Endothelial cell of hepatic sinusoid (primary cell): ENCODE measurements at regions not wholly inside any gene's neighbourhood (a gene's known extent, or its start where the extent isn't known, plus 50 kb on each side); places are given as distances from the start of the nearest gene placed in this dataset.
"Not testable (repeated sequence)": the region's sequence is repeated elsewhere in the genome, so short reads cannot be mapped to it uniquely, and the experiment has no call there.

Source experiments
- in situ Hi-C: cut with HindIII; loops from 2 replicates; pipeline ENCODE4 v1.10.0; 2017; ENCODE audit warnings: low sequenced_read_pairs

DNA sequence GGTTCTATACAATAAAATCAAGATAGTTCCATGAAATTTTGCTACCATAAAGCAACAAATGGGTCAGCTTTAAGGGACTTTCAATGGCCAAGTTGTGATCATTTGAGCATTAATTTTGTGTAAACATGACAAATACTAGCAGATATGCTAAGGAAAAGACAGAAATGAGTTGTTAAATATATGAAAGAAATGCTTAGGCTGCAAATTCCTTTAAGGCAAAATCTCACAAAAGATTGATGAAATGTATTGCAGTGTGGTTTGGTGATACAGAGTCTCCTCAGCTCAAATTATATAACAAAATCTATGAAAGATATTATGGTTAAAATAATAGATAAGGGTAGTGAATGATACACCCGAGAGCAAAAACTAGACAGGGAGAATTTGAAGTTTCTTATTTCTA is 377.2 kb downstream of the RAP2B start:
- in situ Hi-C loops: no loop called here

DNA sequence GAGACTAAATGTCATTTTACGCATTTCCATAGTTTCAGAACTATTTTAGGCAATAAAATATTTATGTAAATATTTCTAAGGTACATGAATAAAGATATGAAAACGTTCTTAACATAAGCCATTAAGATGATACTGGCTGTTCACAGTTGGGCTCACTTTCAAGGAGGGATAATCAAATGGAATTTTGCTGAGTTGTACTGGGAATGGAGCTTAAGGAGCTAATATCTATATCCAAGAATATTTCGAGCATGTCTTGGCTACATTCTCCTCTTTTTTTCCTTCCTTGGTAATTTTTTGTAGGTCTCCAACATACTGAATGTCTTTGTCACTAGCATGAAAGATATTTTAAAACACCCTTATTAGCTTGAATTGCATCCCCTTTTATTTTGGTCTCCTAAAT is 383.4 kb downstream of the RAP2B start:
- in situ Hi-C loops: no loop called here

DNA sequence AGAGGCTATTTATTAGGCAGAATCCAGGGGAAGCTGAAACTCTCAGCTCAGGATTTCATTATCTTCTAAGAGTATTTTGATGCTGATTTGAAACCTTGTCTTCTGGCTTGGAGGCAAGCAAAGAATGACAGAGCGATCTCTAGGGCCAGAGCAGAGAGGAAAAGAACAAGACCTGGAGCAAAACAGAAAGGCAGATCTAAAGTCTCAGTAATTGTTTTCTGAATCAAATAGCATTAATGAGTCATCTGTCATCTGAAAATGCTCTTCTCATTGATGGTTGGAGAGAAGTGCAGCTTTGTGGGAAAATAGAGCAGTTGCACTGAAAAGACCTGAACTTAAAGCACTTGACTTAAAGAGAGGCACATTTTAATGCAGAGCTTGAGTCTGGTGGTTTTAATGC is 385.9 kb downstream of the RAP2B start:
- in situ Hi-C loops: no loop called here

DNA sequence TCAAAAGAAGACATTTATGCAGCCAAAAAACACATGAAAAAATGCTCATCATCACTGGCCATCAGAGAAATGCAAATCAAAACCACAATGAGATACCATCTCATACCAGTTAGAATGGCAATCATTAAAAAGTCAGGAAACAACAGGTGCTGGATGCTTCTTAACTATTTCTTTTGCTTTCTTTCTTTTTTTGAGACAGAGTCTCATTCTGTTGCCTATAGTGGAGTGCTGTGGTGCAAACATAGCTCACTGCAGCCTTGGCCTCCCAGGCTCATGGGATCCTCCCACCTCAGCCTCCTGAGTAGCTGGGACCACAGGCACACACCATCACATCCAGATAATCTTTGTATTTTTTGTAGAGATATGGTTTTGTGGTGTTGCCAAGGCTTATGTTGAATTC is 387.7 kb downstream of the RAP2B start:
- in situ Hi-C loops: not testable (repeated sequence)

DNA sequence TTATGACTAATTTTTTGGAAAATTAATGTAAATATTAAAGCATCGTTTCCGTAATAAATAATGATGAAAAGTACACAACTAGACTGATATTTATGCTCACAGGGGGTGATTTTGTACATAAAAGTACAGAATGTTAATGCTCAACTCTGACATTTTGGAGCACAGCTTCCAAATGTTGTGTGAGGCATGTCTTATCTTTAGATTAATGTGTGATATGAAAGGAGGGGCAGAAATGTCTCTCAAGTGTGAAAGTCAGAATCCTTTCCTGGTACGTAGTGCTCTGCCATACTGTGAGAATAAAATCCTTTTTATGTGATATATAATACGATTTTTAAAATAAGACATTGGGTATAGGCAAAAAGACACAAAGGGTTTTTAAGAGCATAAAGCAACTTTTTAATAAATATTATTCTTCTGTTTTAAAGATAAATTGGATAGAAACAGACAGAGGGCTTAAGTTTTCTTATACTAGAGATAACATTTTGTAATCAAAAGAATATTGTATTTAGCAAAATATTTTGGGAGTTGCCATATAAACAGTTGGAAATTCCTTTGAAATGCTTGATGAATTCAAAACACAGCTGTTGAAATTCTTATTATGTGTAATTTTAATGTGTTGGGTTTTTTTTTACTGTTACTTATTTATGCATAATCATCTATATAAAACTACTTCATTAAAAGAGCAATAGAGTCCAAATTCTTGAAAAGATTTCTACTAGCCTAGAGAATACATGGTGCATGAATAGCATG is 389.7 kb downstream of the RAP2B start:
- in situ Hi-C loops: no loop called here

DNA sequence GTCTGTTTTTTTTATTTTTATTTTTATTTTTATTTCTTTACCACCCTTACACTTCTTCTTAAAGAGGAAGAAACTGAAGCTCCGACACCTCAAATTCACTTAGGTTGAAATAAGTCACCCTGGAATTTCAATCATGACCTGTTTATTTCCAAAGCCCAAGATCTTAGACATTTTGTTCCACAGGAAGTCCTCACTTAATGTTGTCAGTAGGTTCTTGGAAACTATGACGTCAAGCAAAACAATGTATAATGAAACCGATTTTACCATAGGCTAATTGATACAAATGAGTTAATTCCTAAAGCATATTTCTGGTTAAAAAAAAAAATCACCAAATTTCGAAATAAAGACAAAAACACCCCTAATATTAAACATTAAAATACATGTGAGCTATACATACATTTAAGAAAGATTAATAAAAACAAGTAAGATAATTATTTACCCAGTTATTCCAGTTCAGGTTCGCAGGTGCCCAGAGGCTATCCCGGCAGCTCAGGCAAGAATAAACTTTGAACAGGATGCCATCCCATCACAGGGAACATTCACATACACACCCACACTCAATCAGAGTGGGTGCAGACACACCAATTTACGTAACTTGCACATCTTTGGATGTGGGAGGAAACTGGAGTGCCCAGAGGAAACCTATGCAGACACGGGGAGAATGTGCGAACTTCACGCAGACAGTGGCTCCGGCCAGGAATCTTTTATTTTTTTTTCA is 391.0 kb downstream of the RAP2B start:
- in situ Hi-C loops: no loop called here

DNA sequence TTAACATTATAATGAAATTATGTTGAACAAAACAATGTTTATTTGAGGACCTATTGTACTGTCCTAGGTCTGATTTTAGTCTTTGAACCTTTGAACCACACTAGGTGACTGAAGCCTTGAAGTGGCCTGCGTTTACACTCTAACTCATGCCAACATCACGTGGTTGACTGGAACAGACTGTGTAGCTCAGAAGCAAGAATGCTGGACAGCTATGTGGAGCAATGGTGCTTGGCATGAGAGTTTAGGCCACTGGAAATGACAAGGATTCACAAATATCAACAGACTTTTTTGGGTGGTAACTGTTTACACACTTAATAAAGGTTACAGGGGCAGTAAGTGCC is 391.5 kb downstream of the RAP2B start:
- in situ Hi-C loops: no loop called here

DNA sequence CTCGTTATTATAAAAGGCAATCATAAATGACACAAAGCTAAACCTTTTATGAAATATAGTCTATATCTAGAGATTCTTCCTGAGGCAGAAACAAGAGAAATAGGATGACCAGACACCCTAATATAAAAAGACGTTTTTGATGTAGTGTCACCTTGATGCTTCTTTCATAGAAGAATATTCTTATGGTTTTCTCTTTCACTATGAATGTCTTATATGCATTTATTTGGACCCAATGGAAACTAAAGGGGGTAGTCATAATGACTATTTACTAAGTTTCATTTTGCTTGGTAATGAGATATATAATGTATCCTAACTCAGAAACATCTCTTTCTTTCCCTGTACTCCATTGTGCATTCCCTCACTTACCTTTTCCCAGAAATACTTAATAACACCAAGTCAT is 393.9 kb downstream of the RAP2B start:
- in situ Hi-C loops: no loop called here

DNA sequence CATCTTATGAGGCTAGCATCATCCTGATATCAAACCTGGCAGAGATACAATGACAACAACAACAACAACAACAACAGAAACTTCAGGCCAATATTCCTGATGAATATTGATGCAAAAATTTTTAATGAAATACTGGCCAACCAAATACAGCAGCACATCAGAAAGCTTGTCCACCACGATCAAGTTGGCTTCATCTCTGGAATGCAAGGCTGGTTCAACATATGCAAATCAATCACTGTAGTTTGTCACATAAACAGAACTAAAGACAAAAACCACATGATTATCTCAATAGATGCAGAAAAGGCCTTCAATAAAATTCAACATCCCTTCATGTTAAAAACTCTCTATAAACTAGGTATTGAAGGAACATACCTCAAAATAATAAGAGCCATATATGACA is 397.3 kb downstream of the RAP2B start:
- in situ Hi-C loops: not testable (repeated sequence)

DNA sequence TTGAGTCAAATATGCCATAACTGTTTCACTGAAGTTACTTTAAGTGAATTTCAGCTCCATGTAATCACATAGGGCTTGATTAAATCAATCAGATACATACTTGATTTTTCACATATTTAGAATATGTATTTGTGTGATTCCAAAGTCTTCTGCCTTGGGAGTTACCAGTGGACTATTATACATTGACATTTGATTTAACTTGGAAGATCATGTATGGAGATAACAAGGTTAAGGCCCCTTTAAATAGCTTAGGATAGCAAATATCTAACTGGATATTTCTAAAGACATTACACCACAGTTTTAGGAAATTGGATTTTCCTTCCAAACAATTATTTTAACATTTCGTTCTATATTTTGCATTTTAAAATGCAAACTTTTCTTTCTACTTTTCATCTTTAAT is 405.0 kb downstream of the RAP2B start:
- in situ Hi-C loops: no loop called here

DNA sequence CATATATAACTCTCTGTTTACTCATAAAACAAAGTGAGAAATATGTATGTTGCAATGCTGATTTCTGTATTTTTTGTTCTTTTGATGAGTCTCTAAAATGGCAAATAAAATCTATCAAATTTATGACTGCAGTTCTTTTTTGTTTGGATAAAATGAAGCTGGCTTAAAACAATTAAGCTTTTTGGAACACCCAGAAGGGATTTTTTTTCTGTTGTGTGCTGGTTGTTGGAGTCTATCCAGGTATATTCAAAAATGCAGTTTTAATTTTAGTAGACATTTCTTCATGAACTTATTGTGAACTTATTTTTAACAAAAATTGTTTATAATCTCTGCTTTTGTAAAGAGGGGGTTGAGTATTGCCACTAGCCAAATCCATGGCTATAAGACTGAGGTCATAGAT is 405.5 kb downstream of the RAP2B start:
- in situ Hi-C loops: no loop called here

DNA sequence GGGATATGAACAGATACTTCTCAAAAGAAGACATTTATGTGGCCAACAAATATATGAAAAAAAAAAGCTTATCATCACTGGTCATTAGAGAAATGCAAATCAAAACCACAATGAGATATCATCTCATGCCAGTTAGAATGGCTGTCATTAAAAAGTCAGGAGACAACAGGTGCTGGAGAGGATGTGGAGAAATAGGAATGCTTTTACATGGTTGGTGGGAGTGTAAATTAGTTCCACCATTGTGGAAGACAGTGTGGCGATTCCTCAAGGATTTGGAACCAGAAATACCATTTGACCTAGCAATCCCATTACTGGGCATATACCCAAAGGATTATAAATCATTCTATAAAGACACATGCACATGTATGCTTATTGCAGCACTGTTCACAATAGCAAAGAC is 408.5 kb downstream of the RAP2B start:
- in situ Hi-C loops: not testable (repeated sequence)

DNA sequence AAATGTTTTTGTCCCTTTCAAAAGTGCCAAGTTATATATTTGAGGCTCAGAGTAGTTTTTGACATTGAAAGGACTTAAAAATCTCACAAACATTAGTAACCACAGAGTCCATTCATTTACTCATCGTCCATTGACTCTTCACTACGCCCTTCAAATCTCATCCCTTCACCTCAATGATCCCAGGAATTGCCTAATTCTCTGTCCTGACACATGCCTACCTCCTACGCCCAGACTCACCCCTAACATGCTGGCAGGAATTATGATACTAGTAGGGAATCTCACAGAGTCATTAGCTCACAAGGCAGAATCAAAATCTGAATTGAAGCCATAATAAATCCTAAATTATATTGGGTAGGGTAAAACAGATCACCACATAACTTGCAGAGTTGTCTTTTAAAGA is 410.1 kb downstream of the RAP2B start:
- in situ Hi-C loops: no loop called here

DNA sequence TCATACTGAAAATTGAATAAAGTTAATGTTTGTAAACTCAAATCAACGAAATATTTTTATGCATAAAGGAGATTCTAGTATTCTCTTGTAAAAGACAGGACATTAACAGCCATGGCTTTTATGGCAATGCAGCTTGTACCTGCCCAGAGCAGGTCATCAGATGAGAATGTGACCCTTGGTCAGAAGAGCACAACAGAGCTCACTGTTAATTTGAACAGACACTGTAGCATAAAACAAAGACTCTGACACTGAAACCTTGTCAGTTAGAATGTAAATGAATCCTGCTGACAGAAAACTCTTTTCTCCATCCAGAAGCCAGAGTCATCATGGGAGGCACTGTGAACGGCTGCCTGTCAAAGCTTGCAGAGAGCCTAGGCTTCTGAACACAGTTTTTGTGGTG is 410.6 kb downstream of the RAP2B start:
- in situ Hi-C loops: no loop called here

DNA sequence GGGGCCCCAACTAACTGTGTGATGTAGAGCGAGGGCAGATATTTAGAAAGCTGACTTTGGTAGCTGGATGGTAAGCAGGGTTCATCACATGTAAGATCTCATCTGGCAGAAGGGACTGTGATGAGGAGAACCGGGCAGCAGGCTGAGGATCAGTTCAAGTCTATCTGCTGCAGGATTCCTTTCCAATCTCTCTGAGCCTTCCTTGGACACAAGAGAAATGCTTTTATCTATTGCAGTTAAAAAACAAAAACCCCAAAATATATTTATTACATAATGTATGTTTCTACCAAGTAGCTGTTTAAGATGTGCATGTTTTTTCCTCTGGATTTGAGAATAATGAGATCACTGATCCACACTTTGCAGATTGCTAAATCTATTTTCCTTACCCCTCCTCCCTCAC is 411.5 kb downstream of the RAP2B start:
- in situ Hi-C loops: no loop called here

DNA sequence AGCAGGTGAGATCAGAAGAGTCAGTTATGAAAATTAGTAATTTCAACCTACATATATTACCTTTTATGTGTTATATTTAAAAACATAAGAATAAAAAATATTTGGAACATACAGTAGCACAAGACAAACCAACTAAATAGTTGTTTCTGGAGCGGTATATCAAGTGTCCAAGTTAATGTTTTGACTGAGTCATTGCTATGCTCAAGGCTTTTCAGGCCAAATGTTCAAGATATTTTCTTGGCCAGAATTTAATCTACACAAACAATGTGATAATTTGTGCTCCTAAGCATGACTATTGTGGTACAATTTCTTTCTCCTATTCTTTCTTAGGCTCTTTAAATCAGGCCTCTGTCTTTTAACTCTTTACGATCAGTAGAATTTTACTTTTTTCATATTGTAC is 412.4 kb downstream of the RAP2B start:
- in situ Hi-C loops: no loop called here

DNA sequence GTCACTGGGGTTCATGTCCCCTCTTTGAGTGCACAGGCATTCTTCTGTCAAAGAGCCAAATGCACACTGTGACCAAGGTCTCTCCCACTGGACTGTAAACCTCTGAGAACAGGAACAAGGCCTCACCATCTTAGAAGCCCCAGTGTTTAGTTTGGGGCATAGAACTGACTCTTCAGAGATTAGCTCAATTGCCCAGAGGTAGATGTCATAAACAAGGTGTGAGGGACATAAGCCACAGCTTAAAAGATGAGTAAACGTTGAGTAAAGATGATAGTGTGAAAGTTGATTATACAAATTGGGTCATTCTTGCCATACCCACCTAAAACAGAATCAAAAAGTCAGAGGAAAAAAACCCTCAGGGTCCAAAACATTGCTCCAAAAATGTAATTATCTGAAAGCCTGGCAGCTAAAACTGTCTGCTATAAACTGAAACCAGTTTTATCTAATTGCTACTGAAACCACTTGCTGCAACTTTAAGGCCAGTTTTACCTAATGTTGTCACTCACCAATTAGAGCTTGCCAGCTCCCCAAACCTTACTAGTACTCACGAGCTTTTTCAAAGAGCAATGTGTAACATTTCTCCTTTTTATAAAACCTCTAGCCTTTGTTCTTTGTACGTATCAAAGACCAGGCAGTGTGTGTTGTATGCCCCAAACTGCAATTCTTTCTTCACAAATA is 415.2 kb downstream of the RAP2B start:
- in situ Hi-C loops: no loop called here

DNA sequence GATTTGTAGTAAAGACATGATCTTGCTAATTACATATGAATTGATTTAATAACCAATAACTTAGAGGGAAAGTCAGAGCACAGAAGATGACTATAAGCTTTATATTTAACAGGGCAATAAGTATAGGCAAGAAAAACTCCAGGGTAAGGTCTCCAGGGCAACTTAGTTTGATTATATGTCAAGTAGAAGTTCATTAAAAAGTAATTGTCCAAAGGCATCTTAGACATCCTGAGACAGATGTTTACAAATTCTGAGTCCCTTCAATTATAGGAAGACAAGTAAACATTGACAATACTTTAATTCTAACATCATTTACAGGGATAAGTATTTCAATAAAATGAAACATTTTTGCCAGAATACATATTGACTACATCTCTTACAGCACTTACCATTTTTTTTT is 416.0 kb downstream of the RAP2B start:
- in situ Hi-C loops: no loop called here

DNA sequence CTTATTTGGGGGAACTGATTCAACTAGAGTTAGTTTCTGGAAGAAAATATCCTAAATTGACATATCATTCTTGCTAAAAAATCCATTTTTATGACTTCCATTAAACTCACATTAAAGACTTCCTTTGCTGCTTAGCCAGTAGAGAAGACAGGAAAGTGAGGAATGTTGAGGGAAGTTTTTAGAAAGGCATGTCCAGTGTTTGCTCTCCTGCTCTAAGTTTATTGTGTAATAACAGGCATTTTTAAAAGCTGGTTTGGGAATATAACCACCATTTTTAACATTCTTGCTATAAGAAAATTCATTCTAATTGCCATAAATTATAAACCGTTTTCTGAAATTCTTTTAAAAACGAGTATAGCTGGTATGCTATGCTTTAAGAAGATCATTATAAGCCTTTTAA is 428.0 kb downstream of the RAP2B start:
- in situ Hi-C loops: loop anchor here (10.0 kb wide), 1 partner anchor 565 kb away; no protein-coding TSS in a partner anchor

DNA sequence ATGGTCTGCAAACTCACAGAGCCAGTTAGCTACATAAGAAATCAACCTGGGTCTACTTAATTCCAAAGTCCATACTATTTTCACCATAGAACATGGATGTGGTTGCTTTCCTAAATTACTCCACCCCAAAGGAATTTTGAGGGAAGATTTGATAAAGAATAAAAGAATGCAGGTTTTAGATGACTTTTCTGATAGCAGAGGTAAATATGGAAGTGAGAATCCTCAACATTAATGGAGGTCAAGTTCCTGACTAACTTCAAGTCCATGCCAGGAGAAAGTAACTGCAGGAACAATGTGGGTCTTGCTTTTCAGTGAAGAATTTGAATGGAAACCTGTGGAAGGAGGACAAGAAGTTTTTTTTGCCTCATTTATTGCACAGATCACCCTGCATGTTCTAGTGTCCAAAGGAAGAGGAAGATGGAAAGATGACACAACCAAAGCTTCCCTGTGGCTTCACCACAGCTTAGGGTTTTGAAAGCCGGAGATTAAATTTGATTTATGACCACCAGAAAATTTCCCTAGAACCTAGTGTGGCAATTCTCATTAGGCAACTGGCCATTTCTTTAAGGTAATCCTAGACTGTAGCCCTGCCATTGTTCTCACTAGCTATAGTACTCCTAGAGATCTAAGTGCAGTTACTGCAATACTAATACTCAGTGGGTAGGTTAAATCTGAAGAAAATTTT is 429.7 kb downstream of the RAP2B start:
- in situ Hi-C loops: loop anchor here (10.0 kb wide), 1 partner anchor 567 kb away; no protein-coding TSS in a partner anchor

DNA sequence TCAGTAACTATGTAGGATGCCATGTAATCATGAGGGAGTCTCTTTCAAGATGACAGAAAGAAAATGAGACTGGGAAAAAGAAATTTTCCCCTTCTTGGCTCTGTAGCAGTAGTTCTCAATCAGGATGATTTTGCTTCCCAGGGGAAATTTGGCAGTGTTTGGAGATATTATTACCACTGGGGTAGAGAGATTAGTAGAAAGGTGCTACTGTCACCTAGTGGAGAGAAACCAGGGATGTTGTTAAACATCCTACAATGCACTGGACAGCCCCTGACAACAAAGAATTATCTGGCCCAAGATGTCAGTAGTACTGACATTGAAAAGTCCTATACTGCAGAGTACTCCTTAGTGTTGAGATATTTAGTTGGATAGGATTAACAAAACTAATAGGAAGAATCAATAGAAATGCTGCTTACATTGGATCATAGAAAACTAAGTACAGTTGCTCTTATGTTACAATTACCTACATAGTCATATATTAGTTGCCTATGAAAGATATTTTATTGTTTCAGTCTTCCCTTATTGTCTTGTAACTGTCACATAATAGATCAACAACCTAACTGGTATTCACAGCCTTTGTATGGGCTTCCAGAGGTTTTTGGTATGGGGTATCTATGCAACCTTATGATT is 433.3 kb downstream of the RAP2B start:
- in situ Hi-C loops: loop anchor here (10.0 kb wide), 1 partner anchor 570 kb away; no protein-coding TSS in a partner anchor
